Fibroblast of gingiva (primary cell): ENCODE measurements at regions not wholly inside any gene's neighbourhood (a gene's known extent, or its start where the extent isn't known, plus 50 kb on each side); places are given as distances from the start of the nearest gene placed in this dataset.

ENCODE experiments used
- DNase-seq: peaks from one replicate; pipeline ENCODE4 v3.0.0-alpha.2; 2011; ENCODE audit warnings: low read depth

GRCh38 chr4:128527946-128528576 lies 240.4 kb upstream of the PGRMC2 start:
- no peak for DNase-seq

- DNase-seq = no peak
Measured at GRCh38 chr4:128527351-128527750, 239.7 kb upstream of the PGRMC2 start.

GRCh38 chr4:128525992-128526630 lies 238.5 kb upstream of the PGRMC2 start:
- peak; percentile 51 for DNase-seq

- DNase-seq = no peak
Measured at GRCh38 chr4:128525387-128525786, 237.8 kb upstream of the PGRMC2 start.

- peak; percentile 89 for DNase-seq
Measured at GRCh38 chr4:128524311-128524710, 236.7 kb upstream of the PGRMC2 start.

- peak; percentile 33 for DNase-seq
Measured at GRCh38 chr4:128521648-128522111, 234.1 kb upstream of the PGRMC2 start.

GRCh38 chr4:128521156-128521555 lies 233.5 kb upstream of the PGRMC2 start:
- peak; percentile 81 for DNase-seq

GRCh38 chr4:128519163-128519830 lies 231.7 kb upstream of the PGRMC2 start:
- DNase-seq = peak; percentile 45

- DNase-seq = peak; percentile 98
Measured at GRCh38 chr4:128517739-128518510, 230.3 kb upstream of the PGRMC2 start.

GRCh38 chr4:128517096-128517738 lies 229.6 kb upstream of the PGRMC2 start:
- peak; percentile 87 for DNase-seq

- peak; percentile 95 for DNase-seq
Measured at GRCh38 chr4:128516301-128516969, 228.8 kb upstream of the PGRMC2 start.

- peak; percentile 10 for DNase-seq
Measured at GRCh38 chr4:128513664-128514484, 226.3 kb upstream of the PGRMC2 start.

- DNase-seq = peak; percentile 57
Measured at GRCh38 chr4:128512767-128513322, 225.2 kb upstream of the PGRMC2 start.

- DNase-seq = peak; percentile 91
Measured at GRCh38 chr4:128512161-128512560, 224.5 kb upstream of the PGRMC2 start.

GRCh38 chr4:128510850-128511249 lies 223.2 kb upstream of the PGRMC2 start:
- DNase-seq = no peak

- no peak for DNase-seq
Measured at GRCh38 chr4:128502818-128503527, 215.4 kb upstream of the PGRMC2 start.

GRCh38 chr4:128501239-128501638 lies 213.6 kb upstream of the PGRMC2 start:
- DNase-seq = no peak

- no peak for DNase-seq
Measured at GRCh38 chr4:128488055-128488705, 200.6 kb upstream of the PGRMC2 start.

- DNase-seq = peak; percentile 75
Measured at GRCh38 chr4:128484896-128485295, 197.3 kb upstream of the PGRMC2 start.
